Gastroesophageal sphincter (tissue), 3 donors: ENCODE measurements at regions not wholly inside any gene's neighbourhood (a gene's known extent, or its start where the extent isn't known, plus 50 kb on each side); places are given as distances from the start of the nearest gene placed in this dataset.

Experiments used
- CTCF ChIP-seq, 4 experiments: fragments of 200-600 bp in 2 of 4; fragments of 450-650 bp in 2 of 4; sonication (generic) in 1 of 4; IDR thresholded peaks; one replicate each; pipeline ENCODE4 v1.5.1; 2017 to 2019; ENCODE audit warnings: antibody characterized with exemption in 4 of 4, mild to moderate bottlenecking in 2 of 4, moderate library complexity in 2 of 4
- EP300 ChIP-seq: sonication (generic); formaldehyde crosslinking; IDR thresholded peaks from one replicate; pipeline ENCODE4 v1.6.1; 2017; ENCODE audit warnings: antibody characterized with exemption, mild to moderate bottlenecking
- POLR2A ChIP-seq, 2 donors: fragments of 450-650 bp; IDR thresholded peaks; one replicate each; pipeline ENCODE4 v1.6.1; 2017; ENCODE audit warnings: antibody characterized with exemption in 2 of 2, mild to moderate bottlenecking in 2 of 2, moderate library complexity in 1 of 2
- POLR2AphosphoS5 ChIP-seq: sonication (generic); formaldehyde crosslinking; IDR thresholded peaks from one replicate; pipeline ENCODE4 v1.6.1; 2017; ENCODE audit warnings: antibody characterized with exemption

GRCh38 chr17:83180264-83180995 lies 101.0 kb downstream of the METRNL start:
- no peak for TF ChIP-seq CTCF (IDR thresholded peaks at IDR 0.05)
- no peak for TF ChIP-seq EP300
- no peak for TF ChIP-seq POLR2AphosphoS5
- no peak for TF ChIP-seq POLR2A (IDR thresholded peaks at IDR 0.05)
